ENCODE measurements at regions not wholly inside any gene's neighbourhood (a gene's known extent, or its start where the extent isn't known, plus 50 kb on each side); places are given as distances from the start of the nearest gene placed in this dataset.

DNA sequence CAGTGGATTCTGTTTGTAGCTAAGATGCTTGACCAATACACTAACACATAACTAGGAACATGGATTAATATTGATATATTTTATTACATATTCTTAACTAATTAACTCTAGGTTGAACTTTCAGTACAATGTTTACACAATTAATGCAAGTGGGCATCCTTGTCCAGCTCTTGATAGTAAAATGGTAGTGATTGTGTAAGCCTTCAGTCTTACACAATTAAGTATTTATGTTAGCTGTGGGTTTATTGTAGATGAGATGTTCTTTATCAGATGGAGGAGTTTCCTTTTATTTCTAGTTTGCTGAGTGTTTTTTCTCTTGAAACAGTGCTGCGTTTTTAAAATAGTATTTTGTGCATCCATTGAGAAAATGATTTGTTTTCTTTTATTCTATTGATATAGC is 1210.8 kb downstream of the CDH12 start:
- no peak for ATAC-seq
- H3K4me3 ChIP-seq = no peak overlapping the region
- no peak for TF ChIP-seq POLR2A (IDR thresholded peaks at IDR 0.05)
- TF ChIP-seq, protein P1, sequence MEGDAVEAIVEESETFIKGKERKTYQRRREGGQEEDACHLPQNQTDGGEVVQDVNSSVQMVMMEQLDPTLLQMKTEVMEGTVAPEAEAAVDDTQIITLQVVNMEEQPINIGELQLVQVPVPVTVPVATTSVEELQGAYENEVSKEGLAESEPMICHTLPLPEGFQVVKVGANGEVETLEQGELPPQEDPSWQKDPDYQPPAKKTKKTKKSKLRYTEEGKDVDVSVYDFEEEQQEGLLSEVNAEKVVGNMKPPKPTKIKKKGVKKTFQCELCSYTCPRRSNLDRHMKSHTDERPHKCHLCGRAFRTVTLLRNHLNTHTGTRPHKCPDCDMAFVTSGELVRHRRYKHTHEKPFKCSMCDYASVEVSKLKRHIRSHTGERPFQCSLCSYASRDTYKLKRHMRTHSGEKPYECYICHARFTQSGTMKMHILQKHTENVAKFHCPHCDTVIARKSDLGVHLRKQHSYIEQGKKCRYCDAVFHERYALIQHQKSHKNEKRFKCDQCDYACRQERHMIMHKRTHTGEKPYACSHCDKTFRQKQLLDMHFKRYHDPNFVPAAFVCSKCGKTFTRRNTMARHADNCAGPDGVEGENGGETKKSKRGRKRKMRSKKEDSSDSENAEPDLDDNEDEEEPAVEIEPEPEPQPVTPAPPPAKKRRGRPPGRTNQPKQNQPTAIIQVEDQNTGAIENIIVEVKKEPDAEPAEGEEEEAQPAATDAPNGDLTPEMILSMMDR (IDR thresholded peaks at IDR 0.05) = no peak
- TF ChIP-seq POLR2AphosphoS5 (IDR thresholded peaks at IDR 0.05) = no peak
- no peak for TF ChIP-seq EP300 (IDR thresholded peaks at IDR 0.05)
- H3K9me3 ChIP-seq = no peaks in the 10 kb centered on the region
- no peaks in the 10 kb centered on the region for H3K36me3 ChIP-seq
- H3K4me1 ChIP-seq = no peaks in the 10 kb centered on the region
- H3K27me3 ChIP-seq = no peaks in the 10 kb centered on the region
- H3K27ac ChIP-seq = no peak overlapping the region
- whole genome bisulfite sequencing, 2 donors (ENCODE audit: low coverage in 1 of 2) = 71 to 91% methylated on average over 1 of the region's 1 CpG

DNA sequence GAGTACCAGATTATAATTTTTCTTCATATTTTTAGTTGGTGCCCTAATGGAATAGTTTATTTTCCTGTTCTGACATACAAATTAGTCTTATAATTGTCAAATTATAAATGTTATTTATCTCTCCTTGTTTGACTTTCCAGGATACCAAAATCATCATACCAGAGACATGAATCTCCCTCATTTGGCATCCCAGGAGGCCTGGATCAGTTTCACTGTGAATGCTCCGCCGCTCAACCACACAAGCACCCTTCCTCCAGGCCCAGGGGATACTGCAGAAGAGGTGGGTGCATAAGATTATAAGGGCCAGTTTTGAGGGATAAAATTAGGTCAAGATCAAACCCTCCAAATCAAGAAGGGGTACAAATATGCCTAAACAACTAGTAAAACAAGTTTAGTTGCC is 1229.3 kb downstream of the CDH12 start:
- no peak overlapping the region for H3K27ac ChIP-seq
- 90 to 93% methylated on average over 2 of the region's 2 CpGs for WGBS, 2 donors (ENCODE audit: low coverage in 1 of 2)
- no peaks in the 10 kb centered on the region for H3K36me3 ChIP-seq
- H3K27me3 ChIP-seq = no peaks in the 10 kb centered on the region
- no peak for ATAC-seq
- H3K9me3 ChIP-seq = no peaks in the 10 kb centered on the region
- H3K4me3 ChIP-seq = no peak overlapping the region
- no peaks in the 10 kb centered on the region for H3K4me1 ChIP-seq
- no peak for TF ChIP-seq EP300 (IDR thresholded peaks at IDR 0.05)
- TF ChIP-seq POLR2AphosphoS5 (IDR thresholded peaks at IDR 0.05) = no peak
- TF ChIP-seq, protein P1 (IDR thresholded peaks at IDR 0.05) = no peak
- no peak for TF ChIP-seq POLR2A (IDR thresholded peaks at IDR 0.05)

DNA sequence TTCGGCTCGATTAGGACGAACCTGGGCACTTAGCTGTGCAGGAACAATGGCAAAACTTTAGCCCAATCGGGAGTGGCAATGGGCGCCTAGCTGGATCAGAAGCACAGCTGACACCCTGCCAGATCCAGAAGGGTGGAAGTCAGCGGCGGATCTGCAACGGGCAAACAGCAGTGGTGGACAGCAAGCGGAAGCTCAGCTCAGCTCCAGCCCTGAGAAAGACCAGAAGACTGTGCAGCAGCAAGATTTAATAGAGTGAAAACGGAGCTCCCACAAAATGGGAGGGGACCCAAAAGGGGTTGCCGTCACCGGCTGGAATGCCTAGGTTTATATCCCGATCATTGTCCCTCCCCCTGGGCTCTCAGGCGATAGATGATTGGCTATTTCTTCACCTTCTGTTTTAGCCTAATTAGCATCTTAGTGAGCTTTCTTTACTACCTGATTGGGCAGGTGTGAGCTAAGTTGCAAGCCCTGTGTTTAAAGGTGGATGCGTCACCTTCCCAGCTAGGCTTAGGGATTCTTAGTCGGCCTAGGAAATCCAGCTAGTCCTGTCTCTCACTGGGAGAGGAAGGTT is 1237.9 kb downstream of the CDH12 start:
- Histone ChIP-seq H3K36me3 (no peaks in the 10 kb centered on the region), H3K4me3 (no peak overlapping the region), H3K27me3 (no peaks in the 10 kb centered on the region), H3K9me3 (no peaks in the 10 kb centered on the region), H3K4me1 (no peaks in the 10 kb centered on the region), H3K27ac (no peak overlapping the region)
- ATAC-seq = no peak
- WGBS, 2 donors (ENCODE audit: low coverage in 1 of 2) = 85% methylated on average over 10 of the region's 16 CpGs; no CpG with 5 or more reads in 1 of the 2 donors
- TF ChIP-seq, protein P1 (IDR thresholded peaks at IDR 0.05) = no peak
- TF ChIP-seq POLR2AphosphoS5 (IDR thresholded peaks at IDR 0.05) (no peak), POLR2A (IDR thresholded peaks at IDR 0.05) (no peak), EP300 (IDR thresholded peaks at IDR 0.05) (no peak)

DNA sequence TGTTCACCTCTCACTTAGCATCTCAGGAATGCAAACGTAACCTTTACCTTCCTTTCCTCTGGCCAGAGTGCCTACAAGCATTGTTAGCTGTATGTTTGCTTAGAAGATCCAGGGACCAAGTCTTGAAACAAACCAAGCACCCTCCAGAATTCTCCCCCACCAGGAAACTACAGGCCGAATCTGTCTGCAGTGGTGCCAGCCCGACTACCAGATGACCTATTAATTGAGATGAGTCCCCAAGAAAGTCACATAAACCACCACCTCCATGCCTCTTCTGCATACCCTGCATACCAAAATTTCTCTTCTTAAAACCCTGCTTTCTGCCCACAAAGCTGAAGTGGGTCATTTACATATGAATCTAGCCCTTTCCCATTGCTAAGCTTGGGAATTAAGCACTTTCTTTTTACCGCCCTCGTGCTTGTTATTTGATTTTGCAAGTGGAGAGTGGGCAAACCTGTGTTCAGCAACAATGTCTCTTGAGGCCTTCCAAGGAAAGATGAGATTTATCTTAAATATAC is 1239.1 kb downstream of the CDH12 start:
- Histone ChIP-seq H3K36me3 (no peaks in the 10 kb centered on the region), H3K27ac (no peak overlapping the region), H3K27me3 (no peaks in the 10 kb centered on the region), H3K9me3 (no peaks in the 10 kb centered on the region), H3K4me3 (no peak overlapping the region), H3K4me1 (no peaks in the 10 kb centered on the region)
- 67 to 77% methylated on average over 2 to 5 of the region's 5 CpGs for WGBS, 2 donors (ENCODE audit: low coverage in 1 of 2)
- TF ChIP-seq EP300 (IDR thresholded peaks at IDR 0.05) = no peak
- TF ChIP-seq, protein P1 (IDR thresholded peaks at IDR 0.05) = no peak
- TF ChIP-seq POLR2A (IDR thresholded peaks at IDR 0.05) = no peak
- no peak for TF ChIP-seq POLR2AphosphoS5 (IDR thresholded peaks at IDR 0.05)
- no peak for ATAC-seq

DNA sequence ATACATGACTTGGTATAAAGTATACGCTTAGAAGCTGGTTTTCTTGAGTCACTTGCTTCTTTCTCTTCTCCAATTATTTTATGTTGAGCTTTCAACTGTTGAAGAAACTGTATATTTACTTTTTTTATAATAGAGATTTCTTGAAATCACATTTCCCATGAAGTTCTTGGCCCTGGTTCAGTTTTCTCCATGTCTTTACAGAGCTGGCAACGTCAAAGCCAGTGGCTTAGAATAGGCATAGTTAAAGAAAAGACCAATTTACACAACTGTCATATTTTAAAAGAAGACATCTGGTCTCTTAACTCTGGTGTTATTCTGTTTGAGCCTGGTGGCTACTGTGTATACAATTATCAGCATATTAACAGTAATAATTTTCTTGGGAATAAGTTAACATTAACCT is 1249.3 kb downstream of the CDH12 start:
- no peaks in the 10 kb centered on the region for H3K27me3 ChIP-seq
- TF ChIP-seq EP300 (IDR thresholded peaks at IDR 0.05) (no peak), POLR2AphosphoS5 (IDR thresholded peaks at IDR 0.05) (no peak), POLR2A (IDR thresholded peaks at IDR 0.05) (no peak)
- TF ChIP-seq, protein P1 (IDR thresholded peaks at IDR 0.05) = no peak
- 50 to 51% methylated on average over 2 of the region's 2 CpGs for WGBS, 2 donors (ENCODE audit: low coverage in 1 of 2)
- H3K9me3 ChIP-seq = no peaks in the 10 kb centered on the region
- ATAC-seq = no peak
- H3K27ac ChIP-seq = no peak overlapping the region
- no peaks in the 10 kb centered on the region for H3K4me1 ChIP-seq
- H3K4me3 ChIP-seq = no peak overlapping the region
- no peaks in the 10 kb centered on the region for H3K36me3 ChIP-seq
